NCI-H82 treated with DMSO at 0.1 percent for 48 hours (cell line): ENCODE measurements at regions not wholly inside any gene's neighbourhood (a gene's known extent, or its start where the extent isn't known, plus 50 kb on each side); places are given as distances from the start of the nearest gene placed in this dataset.
"Not testable (repeated sequence)": the region's sequence is repeated elsewhere in the genome, so short reads cannot be mapped to it uniquely, and the experiment has no call there.

Source experiments
- DNase-seq: peaks from one replicate; lab custom pipeline; 2025; ENCODE audit not compliant: unreplicated experiment; lab: John Stamatoyannopoulos, UW

- no peak for DNase-seq
These were observed 335.7 kb upstream of the IZUMO3 start for GRCh38 chr9:24881361-24881760.

- no peak for DNase-seq
These were observed 333.9 kb upstream of the IZUMO3 start for GRCh38 chr9:24879591-24879990.

DNA sequence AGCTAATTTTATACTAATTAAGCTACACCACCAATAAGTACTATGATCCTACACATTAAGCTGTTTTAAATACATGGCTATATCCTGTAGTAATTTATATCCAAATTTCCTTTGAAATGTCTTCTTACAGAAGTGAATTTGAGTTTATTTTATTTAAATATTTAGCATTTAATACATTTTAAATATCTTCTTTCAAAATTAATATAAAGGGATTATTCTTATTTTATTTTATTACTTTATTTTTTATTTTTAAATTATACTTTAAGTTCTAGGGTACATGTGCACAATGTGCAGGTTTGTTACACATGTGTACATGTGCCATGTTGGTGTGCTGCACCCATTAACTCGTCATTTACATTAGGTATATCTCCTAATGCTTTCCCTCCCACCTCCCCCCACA is 310.9 kb upstream of the IZUMO3 start:
- not testable (repeated sequence) for DNase-seq

GRCh38 chr9:24846248-24846912 is 300.7 kb upstream of the IZUMO3 start:
- DNase-seq = no peak

DNA sequence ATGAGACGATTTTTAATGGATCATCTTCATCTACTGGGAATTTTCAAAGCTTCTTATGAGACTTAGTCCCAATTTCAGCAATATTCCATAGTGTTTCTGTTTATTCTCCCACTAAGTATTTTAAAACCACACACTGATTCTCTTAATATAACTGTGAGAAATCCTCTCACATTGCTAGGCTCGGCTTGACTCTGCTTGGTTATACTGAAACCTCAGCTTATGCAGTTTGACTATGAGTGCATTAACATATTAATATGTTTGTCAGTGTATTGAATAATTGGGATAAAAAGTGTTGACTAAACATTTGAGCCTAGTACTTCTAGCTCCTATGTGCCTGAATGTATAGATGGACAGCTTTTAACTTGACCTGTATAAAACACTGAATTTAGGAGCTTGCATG is 298.5 kb upstream of the IZUMO3 start:
- DNase-seq = no peak

GRCh38 chr9:24841993-24842392 is 296.3 kb upstream of the IZUMO3 start:
- DNase-seq = no peak

DNA sequence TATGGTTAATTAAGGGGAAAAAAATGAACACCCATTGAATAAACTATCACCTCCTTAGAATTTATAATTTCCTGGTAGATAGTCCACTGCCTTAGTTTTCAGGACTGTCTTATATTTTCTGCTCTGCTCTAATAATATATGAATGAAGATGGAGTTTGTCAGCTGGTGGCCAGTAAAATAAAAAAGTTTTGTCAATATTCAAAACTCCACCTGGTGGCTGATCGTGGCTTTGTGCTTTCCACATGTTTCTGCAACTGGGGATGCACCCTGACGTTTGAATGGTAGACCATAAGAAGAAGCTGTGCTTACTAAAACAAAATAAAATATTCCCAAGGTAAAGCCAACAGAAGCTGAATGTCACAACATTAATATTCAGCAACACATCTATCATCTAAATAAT is 286.6 kb upstream of the IZUMO3 start:
- DNase-seq = no peak

GRCh38 chr9:24828687-24829086 is 283.0 kb upstream of the IZUMO3 start:
- DNase-seq = no peak

DNA sequence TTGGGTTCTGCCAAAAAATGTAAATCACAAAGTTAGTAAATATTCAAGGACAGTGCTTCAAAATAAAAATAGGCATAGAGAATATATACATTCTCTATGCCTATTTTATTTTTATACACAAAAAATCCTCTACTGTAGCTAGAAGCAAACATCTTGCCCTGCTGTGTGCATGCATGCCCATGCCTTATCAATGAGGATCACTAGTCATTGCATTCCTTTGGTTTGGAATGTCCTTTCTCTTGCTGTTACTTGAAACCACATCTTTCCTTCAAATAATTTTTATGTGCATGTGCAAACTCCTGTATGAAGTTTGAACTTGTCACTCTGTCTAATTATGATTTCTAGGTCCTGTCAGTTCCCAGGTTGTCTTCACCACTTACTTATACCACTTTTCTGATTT is 278.9 kb upstream of the IZUMO3 start:
- no peak for DNase-seq

- DNase-seq = no peak
These were observed 274.5 kb upstream of the IZUMO3 start for GRCh38 chr9:24820196-24820595.

- no peak for DNase-seq
These were observed 272.1 kb upstream of the IZUMO3 start for GRCh38 chr9:24817756-24818155.

GRCh38 chr9:24816006-24816405 is 270.3 kb upstream of the IZUMO3 start:
- DNase-seq = no peak

GRCh38 chr9:24801344-24801743 is 255.6 kb upstream of the IZUMO3 start:
- DNase-seq = no peak

DNA sequence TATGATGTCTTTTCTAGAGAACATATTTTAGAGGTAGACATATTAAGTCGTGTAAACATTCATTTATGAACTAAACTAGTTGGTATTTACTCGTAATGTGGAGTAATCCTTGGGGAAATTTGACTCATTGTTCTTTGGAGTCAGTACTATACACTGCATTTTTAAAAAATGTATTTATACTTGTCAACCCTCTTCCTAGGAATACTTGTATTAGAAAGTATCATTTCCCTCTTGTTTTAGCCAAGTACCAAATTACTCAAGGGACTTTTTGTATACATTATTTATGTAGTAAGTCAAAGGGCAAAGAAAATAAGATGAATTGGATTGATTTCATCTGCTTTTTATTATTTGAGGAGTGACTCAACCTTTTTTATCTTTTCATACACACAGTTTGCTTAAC is 248.1 kb upstream of the IZUMO3 start:
- DNase-seq = no peak

DNA sequence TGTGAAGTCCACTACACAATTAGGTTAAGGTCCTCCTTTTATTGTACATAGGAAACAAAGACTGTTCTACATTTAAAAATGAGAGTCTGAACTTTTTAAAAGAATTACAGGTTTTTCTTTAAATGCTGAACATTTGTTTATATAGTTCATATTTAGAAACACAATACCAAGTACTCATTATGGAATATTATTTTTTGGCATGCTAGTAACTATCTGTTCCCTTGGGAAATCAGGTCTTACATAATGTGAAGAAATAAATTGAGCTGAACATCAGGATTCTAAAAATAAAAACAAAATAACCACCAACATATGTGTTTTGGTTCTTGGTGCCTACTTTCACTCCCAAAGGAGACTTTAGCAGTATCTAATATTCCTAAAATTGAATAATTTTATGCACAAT is 230.5 kb upstream of the IZUMO3 start:
- DNase-seq = no peak

GRCh38 chr9:24774199-24774598 is 228.5 kb upstream of the IZUMO3 start:
- not testable (repeated sequence) for DNase-seq

DNA sequence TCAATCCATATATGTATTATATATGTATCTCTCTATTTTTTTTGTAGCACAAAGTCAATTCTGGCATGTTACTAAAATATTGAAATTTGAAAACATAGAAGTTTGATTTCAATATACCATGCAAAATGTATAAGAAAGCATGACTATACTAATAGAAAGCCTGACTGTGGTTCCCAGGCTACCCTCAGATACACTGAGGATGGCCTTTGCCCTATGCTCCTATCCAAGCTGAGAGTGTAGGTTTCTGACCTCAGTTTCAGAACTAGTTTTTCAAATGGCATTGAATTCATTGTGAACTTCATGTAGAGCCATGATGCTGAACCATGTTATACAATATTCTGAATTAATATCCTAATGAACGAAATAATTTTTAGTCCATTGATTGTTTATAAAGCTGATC is 220.4 kb upstream of the IZUMO3 start:
- DNase-seq = no peak

DNA sequence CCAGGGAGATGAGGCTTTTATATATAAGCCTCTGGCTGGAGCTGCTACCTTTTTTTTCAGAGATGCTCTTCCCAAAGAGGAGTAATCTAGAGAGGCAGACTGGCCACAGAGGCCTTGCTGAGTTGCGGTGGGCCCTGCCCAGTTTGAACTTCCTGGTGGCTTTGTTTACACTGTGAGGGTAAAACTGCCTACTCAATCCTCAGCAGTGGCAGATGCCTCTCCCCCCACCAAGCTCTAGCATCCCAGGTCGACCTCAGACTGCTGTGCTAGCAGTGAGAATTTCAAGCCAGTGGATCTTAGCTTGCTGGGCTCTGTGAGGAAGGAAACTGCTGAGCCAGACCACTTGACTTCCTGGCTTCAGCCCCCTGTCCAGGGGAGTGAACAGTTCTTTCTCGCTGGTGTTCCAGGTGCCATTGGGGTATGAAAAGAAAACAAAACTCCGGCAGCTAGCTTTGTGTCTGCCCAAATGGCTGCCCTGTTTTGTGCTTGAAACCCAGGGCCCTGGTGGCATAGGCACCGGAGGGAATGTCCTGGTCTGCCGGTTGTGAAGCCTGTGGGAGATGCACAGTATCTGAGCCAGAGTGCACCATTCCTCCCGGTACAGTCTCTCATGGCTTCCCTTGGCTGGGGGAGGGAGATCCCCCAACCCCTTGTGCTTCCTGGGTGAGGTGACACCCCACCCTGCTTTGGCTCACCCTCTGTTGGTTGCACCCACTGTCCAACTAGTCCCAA is 219.5 kb upstream of the IZUMO3 start:
- no peak for DNase-seq

DNA sequence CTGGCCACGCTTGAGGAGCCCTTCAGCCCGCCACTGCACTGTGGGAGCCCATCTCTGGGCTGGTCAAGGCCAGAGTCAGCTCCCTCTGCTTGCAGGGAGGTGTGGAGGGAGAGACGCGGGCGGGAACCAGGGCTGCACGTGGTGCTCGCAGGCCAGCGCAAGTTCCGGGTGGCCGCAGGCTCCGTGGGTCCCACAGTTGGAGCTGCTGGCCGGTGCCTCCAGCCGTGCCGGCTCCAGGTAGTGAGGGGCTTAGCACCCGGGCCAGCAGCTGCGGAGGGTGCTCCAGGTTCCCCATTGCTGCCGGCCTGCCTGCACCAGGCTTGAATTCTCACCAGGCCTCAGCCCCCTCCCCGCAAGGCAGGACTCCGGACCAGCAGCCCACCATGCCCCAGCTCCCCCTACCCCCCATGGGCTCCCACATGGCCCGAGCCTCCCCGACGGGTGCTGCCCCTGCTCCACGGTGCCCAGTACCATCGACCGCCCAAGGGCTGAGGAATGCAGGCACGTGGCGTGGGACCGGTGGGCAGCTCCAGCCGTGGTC is 192.8 kb upstream of the IZUMO3 start:
- no peak for DNase-seq

DNA sequence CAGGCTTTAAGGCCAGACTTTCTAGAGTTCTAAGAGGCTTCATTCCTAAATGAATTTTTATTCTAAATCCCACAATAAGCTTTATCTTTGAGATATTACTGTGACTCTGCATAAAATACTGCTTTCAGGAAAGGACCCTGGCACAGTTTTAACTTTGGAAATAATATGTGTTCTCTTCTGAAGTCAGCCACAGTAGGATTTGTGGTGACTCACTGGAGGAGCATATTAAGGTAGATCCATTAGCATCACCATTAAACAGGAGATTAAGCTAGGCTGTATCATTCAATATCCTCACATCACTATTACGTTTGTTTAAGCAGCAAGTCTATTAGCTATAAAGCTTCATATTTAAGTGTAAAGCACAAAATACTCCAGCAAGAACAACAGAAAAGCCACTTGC is 186.1 kb upstream of the IZUMO3 start:
- DNase-seq = no peak

DNA sequence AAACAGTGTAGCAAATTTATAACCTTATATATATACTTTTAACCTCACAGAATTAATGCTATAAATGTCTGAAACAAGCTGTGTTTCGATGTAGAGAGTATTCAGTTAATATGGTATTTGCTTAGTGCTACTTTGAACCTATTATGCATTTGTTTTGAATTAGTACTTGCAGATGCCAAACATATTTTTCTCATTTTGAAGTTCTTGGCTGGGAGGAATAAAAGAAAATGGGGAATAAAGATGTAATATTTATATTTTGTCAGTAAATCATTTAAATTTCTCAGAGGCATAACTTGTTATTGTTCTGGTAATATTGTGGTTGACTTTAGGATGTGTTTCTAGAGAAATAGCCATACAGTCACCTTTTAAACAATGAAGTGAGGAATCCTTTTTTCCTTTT is 175.9 kb upstream of the IZUMO3 start:
- no peak for DNase-seq

GRCh38 chr9:24712206-24712605 is 166.5 kb upstream of the IZUMO3 start:
- no peak for DNase-seq

- no peak for DNase-seq
These were observed 163.1 kb upstream of the IZUMO3 start for GRCh38 chr9:24708814-24709213.
